Cerebellar cortex (tissue), 1 donor: ENCODE measurements at regions not wholly inside any gene's neighbourhood (a gene's known extent, or its start where the extent isn't known, plus 50 kb on each side); places are given as distances from the start of the nearest gene placed in this dataset.
A peak's percentile ranks its signal among the peaks of the same experiment; 100 is the strongest.

ENCODE experiments used
- DNase-seq: peaks from one replicate; pipeline ENCODE4 v3.0.0-alpha.2; 2015; ENCODE audit warnings: low spot score

DNA sequence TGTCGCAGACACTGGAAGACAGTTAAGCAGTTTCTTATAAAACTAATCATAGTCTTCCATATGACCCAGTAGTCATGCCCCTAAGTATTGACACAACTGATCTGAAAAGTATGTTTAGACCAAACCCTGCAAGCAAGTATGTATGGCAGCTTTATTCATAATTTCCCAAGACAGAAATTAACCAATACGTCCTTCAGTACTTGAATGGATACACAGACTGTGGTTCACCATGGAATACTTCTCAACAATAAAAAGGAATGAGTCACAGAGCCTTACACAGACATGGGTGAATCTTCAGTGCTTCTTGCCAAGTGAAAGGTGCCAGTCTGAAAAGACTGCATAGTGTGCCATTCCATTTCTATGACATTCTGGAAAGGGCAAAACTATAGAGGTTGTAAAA is 50.2 kb upstream of the AKR1E2 start:
- no peak for DNase-seq

GRCh38 chr10:4772202-4772570 is 53.8 kb upstream of the AKR1E2 start:
- DNase-seq, result no peak

DNA sequence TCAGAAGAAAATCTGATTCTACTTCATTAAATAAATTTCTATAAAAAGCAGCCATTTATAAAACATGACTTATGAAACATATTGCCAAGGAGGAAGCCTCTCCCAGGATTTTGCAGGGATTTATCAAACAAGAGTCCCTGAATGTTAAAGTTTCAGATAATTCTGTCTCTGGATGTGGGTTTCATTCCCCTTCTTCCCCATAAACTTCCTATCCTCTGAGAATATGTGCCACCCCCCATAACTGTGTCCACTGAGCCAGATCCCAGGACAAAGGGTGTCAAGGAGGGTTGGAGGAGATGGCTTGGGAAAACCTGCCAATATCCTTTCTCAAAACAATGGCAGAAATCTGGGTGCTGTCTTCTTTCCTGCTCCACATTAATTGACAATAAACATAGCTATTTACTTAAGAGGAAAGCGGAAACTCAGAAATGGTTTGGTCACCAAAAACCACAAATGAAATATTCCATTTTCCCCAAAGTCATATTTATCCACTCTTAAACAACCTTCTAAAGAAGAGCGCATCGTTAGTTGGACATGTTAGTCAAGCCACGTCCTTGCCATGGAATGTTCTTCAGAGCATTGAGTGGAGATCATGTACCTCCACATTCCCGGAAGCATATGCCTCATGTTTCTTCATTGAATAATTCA is 54.3 kb upstream of the AKR1E2 start:
- DNase-seq, result no peak

GRCh38 chr10:4770801-4771553 is 55.0 kb upstream of the AKR1E2 start:
- peak; percentile 20 for DNase-seq

DNA sequence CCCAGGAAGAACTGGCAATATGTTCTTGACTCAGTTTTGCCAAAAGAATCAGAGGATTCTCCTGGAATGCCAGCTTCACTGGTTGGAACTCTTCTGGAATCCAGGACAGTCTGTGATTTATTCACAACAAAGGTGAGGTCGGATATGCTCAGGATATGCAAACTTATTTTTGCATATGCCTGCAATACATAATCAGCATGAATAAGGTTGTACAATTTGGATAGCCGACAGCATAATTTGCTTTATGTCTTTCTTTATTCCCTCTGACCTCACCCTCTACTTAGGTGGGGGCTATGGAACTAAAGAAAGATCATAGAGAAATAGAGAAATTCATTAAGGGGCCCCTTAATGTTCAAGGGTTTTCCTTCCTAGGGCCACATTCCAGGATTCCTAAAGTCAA is 57.6 kb upstream of the AKR1E2 start:
- no peak for DNase-seq

GRCh38 chr10:4767033-4767814 is 58.8 kb upstream of the AKR1E2 start:
- DNase-seq, result peak; percentile 35

GRCh38 chr10:4766454-4766853 is 59.6 kb upstream of the AKR1E2 start:
- no peak for DNase-seq

- no peak for DNase-seq
Observed at GRCh38 chr10:4765428-4765827, 60.6 kb upstream of the AKR1E2 start.

DNA sequence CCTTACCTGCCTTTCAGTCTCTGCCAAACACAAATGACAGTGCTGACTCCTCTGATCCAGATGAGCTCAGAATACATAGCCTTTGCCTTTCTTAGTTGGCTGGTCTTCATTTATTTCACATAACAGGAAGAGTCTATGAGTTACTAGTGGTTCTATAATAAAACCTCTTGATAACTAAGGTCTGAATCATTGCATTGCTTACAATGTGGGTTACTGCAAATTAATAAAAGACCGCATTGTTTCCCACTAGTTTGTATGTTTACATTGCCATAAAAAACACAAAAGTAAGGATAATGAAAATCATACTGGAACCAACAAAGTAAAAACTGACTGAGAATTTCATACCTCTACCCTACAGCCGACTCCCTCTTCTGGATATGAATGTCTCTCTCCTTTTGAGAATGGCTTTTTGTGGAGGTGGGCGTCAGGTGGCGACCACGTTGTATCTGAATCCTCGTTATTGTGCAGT is 62.0 kb upstream of the AKR1E2 start:
- no peak for DNase-seq

GRCh38 chr10:4763513-4763912 is 62.5 kb upstream of the AKR1E2 start:
- no peak for DNase-seq

DNA sequence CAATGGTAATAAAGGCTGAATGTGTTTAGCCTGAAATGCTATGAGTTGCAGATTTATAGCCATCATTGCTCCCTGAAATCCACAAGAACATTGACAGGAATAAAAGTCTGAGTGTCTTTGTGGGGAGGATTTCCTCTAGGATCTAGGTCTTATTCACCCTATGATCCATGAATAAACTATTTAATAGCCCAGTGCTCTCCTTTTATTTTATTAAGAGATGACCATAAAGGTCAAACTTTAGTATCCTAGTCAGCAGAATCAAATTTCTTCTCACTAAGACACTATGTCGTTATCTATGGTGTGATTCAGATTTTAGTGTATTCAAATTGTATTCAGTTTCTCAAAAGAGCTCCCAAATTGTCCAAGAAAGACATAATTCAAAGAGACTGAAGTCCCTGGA is 67.8 kb upstream of the AKR1E2 start:
- DNase-seq, result no peak

DNA sequence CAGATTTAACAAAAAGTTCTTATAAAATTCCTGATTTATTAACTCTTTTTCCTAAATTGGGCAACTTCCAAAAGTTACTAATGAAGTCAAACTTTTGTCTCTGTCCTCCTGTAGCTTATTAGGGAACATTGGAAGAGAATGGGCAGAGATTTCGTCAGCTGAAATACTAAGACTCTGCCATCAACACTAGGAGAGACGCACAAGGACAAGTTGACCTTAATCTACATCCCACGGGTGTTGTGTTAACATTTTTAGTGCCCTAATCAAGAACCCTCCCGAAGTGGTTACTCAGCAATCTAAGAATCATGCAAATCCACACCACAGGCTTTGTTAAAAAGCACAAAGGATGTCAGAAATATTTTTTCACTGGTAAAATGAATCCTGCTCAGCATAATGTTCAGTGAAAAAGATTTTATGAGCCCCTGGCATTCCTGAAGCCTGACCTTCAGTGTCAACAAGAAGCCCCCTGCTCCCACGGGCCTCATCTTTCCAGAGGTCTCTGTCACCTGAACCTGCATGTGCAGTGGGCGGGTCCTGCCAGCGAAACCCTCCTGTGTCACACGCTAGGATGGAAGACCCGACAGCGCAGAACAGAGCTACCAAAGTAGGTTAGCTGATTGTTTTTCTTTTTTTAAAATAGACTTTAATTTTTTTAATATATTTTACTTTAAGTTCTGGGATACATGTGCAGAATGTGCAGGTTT is 70.6 kb upstream of the AKR1E2 start:
- no peak for DNase-seq

DNA sequence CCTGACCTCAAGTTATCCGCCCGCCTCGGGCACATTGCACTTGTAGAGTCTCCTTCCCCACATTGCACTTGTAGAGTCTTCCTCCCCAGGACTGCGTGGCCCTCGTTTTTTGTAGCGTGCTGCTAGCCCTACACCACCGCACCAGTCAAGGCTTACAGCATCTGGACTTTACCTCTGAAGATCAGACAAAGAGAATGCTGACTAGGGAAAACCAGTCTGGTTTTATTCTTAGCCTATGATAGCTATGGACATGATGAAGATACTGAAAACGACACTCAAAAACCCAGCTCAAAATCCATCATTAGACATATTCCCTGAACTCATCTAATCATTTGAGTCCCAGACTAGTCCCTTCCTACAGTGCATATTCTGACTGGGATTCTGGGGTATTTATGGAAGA is 71.9 kb upstream of the AKR1E2 start:
- DNase-seq, result no peak

DNA sequence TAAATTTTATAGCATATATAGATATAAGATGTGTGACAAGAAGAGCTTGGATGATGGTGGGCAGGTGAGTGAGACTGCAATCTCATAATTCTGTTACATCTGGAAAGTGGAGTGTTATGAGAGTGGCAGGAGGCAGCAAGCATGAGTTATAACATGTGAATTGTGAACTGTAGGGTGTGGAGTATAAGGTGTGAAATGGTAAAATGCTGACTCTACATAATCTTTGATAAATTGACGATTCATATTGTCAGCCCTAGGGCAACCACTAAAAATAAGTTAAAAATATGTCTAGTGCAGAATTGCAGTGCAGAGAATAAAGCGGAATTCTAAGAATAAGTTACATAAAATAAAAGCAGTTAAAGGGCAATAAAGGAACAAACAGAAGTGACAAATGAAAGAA is 74.8 kb upstream of the AKR1E2 start:
- no peak for DNase-seq

- no peak for DNase-seq
Observed at GRCh38 chr10:4749271-4749574, 76.8 kb upstream of the AKR1E2 start.

- no peak for DNase-seq
Observed at GRCh38 chr10:4748491-4749270, 77.3 kb upstream of the AKR1E2 start.

DNA sequence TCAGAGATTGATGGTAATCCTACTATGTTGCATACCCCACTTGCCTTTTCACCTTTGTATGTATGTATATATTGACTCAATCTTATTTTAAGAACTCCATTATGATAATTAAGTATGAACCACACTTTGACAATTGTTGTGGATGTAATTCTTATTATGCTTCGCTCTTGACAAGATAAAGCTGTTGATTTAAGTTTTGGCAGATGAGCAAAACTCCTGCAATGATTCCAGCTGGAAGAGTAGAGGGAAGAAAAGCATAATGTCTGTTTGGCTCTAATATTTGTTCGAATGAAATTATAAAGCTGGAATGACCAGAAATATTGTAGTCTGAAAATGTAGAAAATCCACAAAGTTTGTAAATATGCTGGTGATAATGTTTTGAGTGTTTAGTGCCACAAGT is 83.8 kb upstream of the AKR1E2 start:
- DNase-seq, result no peak

DNA sequence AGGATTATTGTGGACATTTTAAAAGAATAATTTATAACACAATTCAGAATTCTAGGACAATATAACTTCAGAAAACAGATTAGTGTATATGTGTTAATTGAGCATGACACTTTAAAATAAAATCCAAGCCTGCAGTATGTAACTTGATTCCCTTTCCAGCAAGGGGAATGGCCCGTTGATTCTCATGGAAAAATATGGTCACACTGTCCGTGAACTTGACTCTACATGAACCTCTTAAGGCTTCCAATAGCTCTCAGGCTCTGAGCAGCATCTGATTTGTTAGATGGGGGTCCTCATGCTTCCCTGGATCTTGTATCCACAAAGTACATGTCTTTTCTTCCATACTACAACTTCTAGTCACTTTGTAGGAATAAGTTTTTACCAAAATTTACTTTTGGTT is 85.5 kb upstream of the AKR1E2 start:
- no peak for DNase-seq

- no peak for DNase-seq
Observed at GRCh38 chr10:4736608-4737007, 89.4 kb upstream of the AKR1E2 start.

DNA sequence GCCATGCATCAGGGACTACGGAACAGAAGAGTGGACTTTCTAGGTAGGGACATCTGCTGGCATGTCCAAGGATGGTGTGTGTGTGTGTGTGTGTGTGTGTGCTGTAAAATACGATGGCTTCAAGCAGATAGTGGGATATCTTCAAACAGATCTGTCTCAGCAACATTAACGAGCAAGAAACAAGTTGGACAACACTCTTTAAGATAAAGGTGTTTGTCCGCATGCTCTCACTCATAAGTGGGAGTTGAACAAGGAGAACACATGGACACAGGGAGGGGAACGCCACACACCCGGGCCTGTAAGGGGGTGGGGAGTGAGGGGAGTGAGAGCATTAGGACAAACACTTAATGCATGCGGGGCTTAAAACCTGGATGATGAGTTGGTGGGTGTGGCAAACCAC is 89.8 kb upstream of the AKR1E2 start:
- no peak for DNase-seq

- no peak for DNase-seq
Observed at GRCh38 chr10:4733843-4734224, 92.2 kb upstream of the AKR1E2 start.
